B cell (primary cell): ENCODE measurements at regions not wholly inside any gene's neighbourhood (a gene's known extent, or its start where the extent isn't known, plus 50 kb on each side); places are given as distances from the start of the nearest gene placed in this dataset.

Source experiments
- ATAC-seq: fragments of 200-7000 bp; cut with Tn5 transposase; one replicate; pipeline ENCODE4 v1.10.0; 2021; ENCODE audit warnings: low read depth, mild to moderate bottlenecking, moderate number of reproducible peaks, moderate library complexity
- CTCF ChIA-PET: fragments of 350-600 bp; sonication (Branson Sonifier 250); formaldehyde crosslinking; loops from one replicate; lab custom pipeline; 2021; ENCODE audit warnings: antibody characterized with exemption, inconsistent platforms; lab: Charles Lee
- POLR2A ChIA-PET: fragments of 350-600 bp; sonication (Branson Sonifier 250); formaldehyde crosslinking; loops from one replicate; lab custom pipeline; 2021; ENCODE audit warnings: antibody characterized with exemption; lab: Charles Lee
- DNase-seq: peaks from one replicate; pipeline ENCODE4 v3.0.0; 2013
- H2AFZ ChIP-seq: 2 replicates; pipeline ENCODE4 v1.6.1; 2012; ENCODE audit warnings: mild to moderate bottlenecking, low read depth, low read length; ENCODE audit not compliant: insufficient read depth, poor library complexity, severe bottlenecking
- H3K27ac ChIP-seq, 2 donors: 1 replicate in 1 of 2; 2 replicates in 1 of 2; pipeline ENCODE4 v1.5.1; 2012 to 2013; ENCODE audit warnings: low read length in 2 of 2, mild to moderate bottlenecking in 2 of 2, moderate library complexity in 1 of 2
- H3K27me3 ChIP-seq, 4 experiments: fragments of 200-600 bp in 1 of 4; sonication (generic) in 1 of 4; replicated peaks in 1 of 4; 1 replicate in 2 of 4; 2 replicates in 2 of 4; pipeline versions ENCODE4 v1.6.1 to v1.7.0; 2013 to 2016; ENCODE audit warnings: low read length in 3 of 4, mild to moderate bottlenecking in 2 of 4, mixed read lengths in 1 of 4, moderate library complexity in 1 of 4; ENCODE audit not compliant: insufficient read depth in 4 of 4, control insufficient read depth in 3 of 4; ENCODE audit errors: control extremely low read depth in 1 of 4
- H3K36me3 ChIP-seq, 2 experiments: replicated peaks in 1 of 2; 1 replicate in 1 of 2; 2 replicates in 1 of 2; pipeline versions ENCODE4 v1.6.1 to v1.7.1; 2013; ENCODE audit warnings: low read length in 1 of 2; ENCODE audit not compliant: insufficient read depth in 2 of 2, control insufficient read depth in 1 of 2; ENCODE audit errors: control extremely low read depth in 1 of 2, extremely low read depth in 1 of 2
- H3K4me1 ChIP-seq, 2 donors: fragments of 200-600 bp in 1 of 2; sonication (generic) in 1 of 2; 1 replicate in 1 of 2; 2 replicates in 1 of 2; pipeline versions ENCODE4 v1.5.1 to v1.6.1; 2013 to 2017; ENCODE audit warnings: low read length in 2 of 2; ENCODE audit not compliant: control insufficient read depth in 2 of 2, insufficient read depth in 2 of 2
- H3K4me2 ChIP-seq: replicated peaks from 2 replicates; pipeline ENCODE3; 2012; ENCODE audit warnings: mild to moderate bottlenecking, low read depth, low read length; ENCODE audit not compliant: poor library complexity, severe bottlenecking
- H3K4me3 ChIP-seq, 5 experiments: fragments of 200-600 bp in 1 of 5; sonication (generic) in 1 of 5; 1 replicate in 3 of 5; 2 replicates in 2 of 5; pipeline versions ENCODE4 v1.5.1 to v1.7.0; 2011 to 2016; ENCODE audit warnings: low read length in 4 of 5, mild to moderate bottlenecking in 4 of 5, low read depth in 2 of 5, control low read depth in 1 of 5, moderate library complexity in 1 of 5; ENCODE audit not compliant: insufficient read depth in 1 of 5; ENCODE audit errors: control extremely low read depth in 1 of 5, extremely low read depth in 1 of 5
- H3K79me2 ChIP-seq: fragments of 200-600 bp; sonication (generic); one replicate; pipeline ENCODE4 v1.6.0; 2016; ENCODE audit warnings: low read length; ENCODE audit not compliant: control insufficient read depth, insufficient read depth
- H3K9ac ChIP-seq: fragments of 200-600 bp; sonication (generic); 2 replicates; pipeline ENCODE4 v1.6.1; 2017; ENCODE audit warnings: mild to moderate bottlenecking, low read length, moderate library complexity
- H3K9me3 ChIP-seq, 3 donors: one replicate each; pipeline versions ENCODE4 v1.6.1 to v1.7.1; 2013; ENCODE audit warnings: low read length in 2 of 3; ENCODE audit not compliant: control insufficient read depth in 2 of 3, insufficient read depth in 1 of 3; ENCODE audit errors: control extremely low read depth in 1 of 3
- H4K20me1 ChIP-seq: 2 replicates; pipeline ENCODE4 v1.6.0; 2012; ENCODE audit warnings: mild to moderate bottlenecking, low read length; ENCODE audit not compliant: insufficient read depth, control insufficient read depth, poor library complexity, severe bottlenecking
- H3K27ac Mint-ChIP-seq: one replicate; pipeline ENCODE4 v1.8.0; 2021; ENCODE audit warnings: mixed read lengths
- H3K27me3 Mint-ChIP-seq: one replicate; pipeline ENCODE4 v1.8.0; 2021; ENCODE audit warnings: mixed read lengths
- H3K4me1 Mint-ChIP-seq: one replicate; pipeline ENCODE4 v1.8.0; 2021; ENCODE audit warnings: mixed read lengths
- H3K4me3 Mint-ChIP-seq: one replicate; pipeline ENCODE4 v1.8.0; 2021; ENCODE audit warnings: mixed read lengths
- H3K9me3 Mint-ChIP-seq: one replicate; pipeline ENCODE4 v1.8.0; 2022; ENCODE audit warnings: mixed read lengths; ENCODE audit not compliant: insufficient read depth
- EZH2 ChIP-seq: IDR thresholded peaks from 2 replicates; pipeline ENCODE4 v1.6.1; 2012; ENCODE audit warnings: borderline replicate concordance, low read depth, mild to moderate bottlenecking, moderate library complexity, low read length; ENCODE audit not compliant: insufficient read depth, poor library complexity, severe bottlenecking
- WGBS: methylation state at CpG from one replicate; pipeline ENCODE4 v1.1.5; 2013; ENCODE audit warnings: missing lambda C conversion rate; ENCODE audit not compliant: insufficient coverage; 5-methylcytosine and 5-hydroxymethylcytosine counted together
- intact Hi-C: fragments of 100-400 bp; cut with micrococcal nuclease; formaldehyde crosslinking; loops from one replicate; pipeline ENCODE4 v1.10.0; 2022
- TF ChIP-seq, protein P1 (sequence below): fragments of 200-600 bp; IDR thresholded peaks from one replicate; pipeline ENCODE4 v1.8.0; 2022; ENCODE audit warnings: antibody characterized with exemption, mild to moderate bottlenecking

DNA sequence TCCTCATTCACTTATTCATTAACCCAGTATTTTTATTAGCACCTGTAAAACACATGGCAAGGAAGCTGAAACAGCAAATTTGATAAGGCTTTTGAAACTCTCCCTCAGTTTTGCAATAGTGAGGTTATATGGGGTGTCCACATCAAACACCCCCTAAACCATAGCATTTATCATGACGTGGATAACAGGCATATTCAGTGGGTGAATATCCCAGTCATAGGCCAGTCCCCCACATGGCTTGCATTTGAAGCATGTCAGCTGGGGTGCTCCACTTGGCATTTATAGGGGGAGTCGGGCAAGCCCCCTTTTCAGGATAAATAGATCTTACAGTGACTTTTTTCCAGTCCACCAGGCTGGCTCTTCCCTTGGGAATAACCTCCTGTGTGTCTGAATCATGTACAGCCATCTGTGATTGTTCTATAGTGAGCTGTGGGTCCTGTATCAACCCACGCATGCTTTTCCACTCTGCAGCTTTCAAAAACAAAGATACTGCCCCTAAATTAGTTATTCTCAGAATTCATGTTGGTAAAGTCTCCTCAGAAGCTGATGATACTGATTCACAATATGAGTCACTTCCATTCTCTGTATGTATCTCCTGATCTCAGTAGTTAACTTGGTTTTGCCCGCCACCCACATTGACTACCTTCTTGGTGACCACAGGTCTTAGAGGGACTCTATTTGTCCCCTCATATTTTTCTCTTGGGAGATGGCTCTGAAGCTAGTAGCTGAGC, 84.4 kb upstream of the SPIN1 start:
- H4K20me1 ChIP-seq: no peaks in the 10 kb centered on the region
- H3K9me3 ChIP-seq: no peaks in the 10 kb centered on the region
- ATAC-seq (no peak), DNase-seq (no peak)
- no peaks in the 10 kb centered on the region for H3K4me1 ChIP-seq
- no CpG with 5 or more reads among the region's 4 CpGs for WGBS
- no peak overlapping the region for H3K4me2 ChIP-seq
- no peak overlapping the region for H3K4me3 Mint-ChIP-seq
- no peaks in the 10 kb centered on the region for H3K27me3 ChIP-seq
- peaks cover 23% of the 10 kb centered on the region for H3K27me3 Mint-ChIP-seq
- H3K4me1 Mint-ChIP-seq: no peaks in the 10 kb centered on the region
- no peaks in the 10 kb centered on the region for H3K36me3 ChIP-seq
- CTCF ChIA-PET: no interaction called here
- H3K9me3 Mint-ChIP-seq: no peaks in the 10 kb centered on the region
- H3K9ac ChIP-seq: no peak overlapping the region
- no peak overlapping the region for H2AFZ ChIP-seq
- H3K27ac ChIP-seq: no peak overlapping the region
- no peak for TF ChIP-seq EZH2
- TF ChIP-seq, protein P1, sequence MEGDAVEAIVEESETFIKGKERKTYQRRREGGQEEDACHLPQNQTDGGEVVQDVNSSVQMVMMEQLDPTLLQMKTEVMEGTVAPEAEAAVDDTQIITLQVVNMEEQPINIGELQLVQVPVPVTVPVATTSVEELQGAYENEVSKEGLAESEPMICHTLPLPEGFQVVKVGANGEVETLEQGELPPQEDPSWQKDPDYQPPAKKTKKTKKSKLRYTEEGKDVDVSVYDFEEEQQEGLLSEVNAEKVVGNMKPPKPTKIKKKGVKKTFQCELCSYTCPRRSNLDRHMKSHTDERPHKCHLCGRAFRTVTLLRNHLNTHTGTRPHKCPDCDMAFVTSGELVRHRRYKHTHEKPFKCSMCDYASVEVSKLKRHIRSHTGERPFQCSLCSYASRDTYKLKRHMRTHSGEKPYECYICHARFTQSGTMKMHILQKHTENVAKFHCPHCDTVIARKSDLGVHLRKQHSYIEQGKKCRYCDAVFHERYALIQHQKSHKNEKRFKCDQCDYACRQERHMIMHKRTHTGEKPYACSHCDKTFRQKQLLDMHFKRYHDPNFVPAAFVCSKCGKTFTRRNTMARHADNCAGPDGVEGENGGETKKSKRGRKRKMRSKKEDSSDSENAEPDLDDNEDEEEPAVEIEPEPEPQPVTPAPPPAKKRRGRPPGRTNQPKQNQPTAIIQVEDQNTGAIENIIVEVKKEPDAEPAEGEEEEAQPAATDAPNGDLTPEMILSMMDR: no peak
- no peak overlapping the region for H3K4me3 ChIP-seq
- intact Hi-C loops: no loop called here
- H3K79me2 ChIP-seq: no peaks in the 10 kb centered on the region
- POLR2A ChIA-PET: no interaction called here
- H3K27ac Mint-ChIP-seq: no peak overlapping the region

DNA sequence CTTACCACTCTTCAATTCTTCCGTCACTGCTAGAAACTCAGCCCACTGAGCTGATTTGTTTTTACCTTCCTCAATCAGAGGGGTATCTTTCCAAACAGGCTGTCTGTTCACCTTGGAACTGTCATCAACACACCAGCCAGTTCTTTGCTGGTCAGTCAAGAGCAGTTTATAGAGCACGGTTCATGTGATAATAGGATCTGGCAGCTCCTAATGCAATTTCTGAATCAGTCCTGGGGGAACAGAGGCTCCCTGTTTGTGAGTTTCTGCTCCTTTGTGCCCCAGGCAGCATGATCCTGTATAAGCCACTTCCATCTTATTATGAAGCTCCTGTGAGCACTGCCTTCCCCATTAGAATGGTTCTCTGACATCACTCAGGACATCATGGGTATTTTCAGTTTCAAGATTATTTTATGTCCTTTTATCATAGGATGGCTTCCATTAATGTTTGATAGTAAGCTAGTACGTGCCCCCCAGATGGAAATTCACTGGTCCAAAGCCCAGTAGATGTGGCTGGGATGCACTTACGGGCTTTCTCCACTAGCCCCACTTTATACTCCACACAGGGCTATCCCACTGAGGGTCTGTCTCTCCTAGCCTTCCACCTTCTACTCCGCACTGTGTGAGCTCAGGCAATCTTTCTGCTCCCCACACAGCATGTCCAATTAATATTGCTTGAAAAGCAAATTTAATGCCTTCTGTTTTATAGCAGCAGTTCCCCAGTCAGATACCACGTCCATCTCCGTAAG, 85.5 kb upstream of the SPIN1 start:
- CTCF ChIA-PET: no interaction called here
- WGBS: 97% methylated on average over 6 of the region's 7 CpGs

More for the DNA sequence above, 85.5 kb upstream of the SPIN1 start:
- intact Hi-C loops: no loop called here
- Mint-ChIP-seq H3K27me3 (peaks cover 18% of the 10 kb centered on the region), H3K27ac (no peak overlapping the region), H3K4me3 (no peak overlapping the region), H3K4me1 (no peaks in the 10 kb centered on the region), H3K9me3 (no peaks in the 10 kb centered on the region)
- Histone ChIP-seq H2AFZ (no peak overlapping the region), H3K4me1 (no peaks in the 10 kb centered on the region), H3K79me2 (no peaks in the 10 kb centered on the region), H3K9ac (no peak overlapping the region), H3K27ac (no peak overlapping the region), H3K4me2 (no peak overlapping the region), H3K9me3 (no peaks in the 10 kb centered on the region), H3K27me3 (no peaks in the 10 kb centered on the region), H3K4me3 (no peak overlapping the region), H4K20me1 (no peaks in the 10 kb centered on the region), H3K36me3 (no peaks in the 10 kb centered on the region)
- POLR2A ChIA-PET: no interaction called here
- ATAC-seq (no peak), DNase-seq (no peak)
- TF ChIP-seq, protein P1: no peak
- TF ChIP-seq EZH2: no peak
